Kidney tubule cell (primary cell): ENCODE measurements at regions not wholly inside any gene's neighbourhood (a gene's known extent, or its start where the extent isn't known, plus 50 kb on each side); places are given as distances from the start of the nearest gene placed in this dataset.
"Not testable (repeated sequence)": the region's sequence is repeated elsewhere in the genome, so short reads cannot be mapped to it uniquely, and the experiment has no call there.

Experiments
- DNase-seq: peaks from one replicate; pipeline ENCODE4 v3.0.0-alpha.2; 2018; ENCODE audit warnings: low spot score

DNA sequence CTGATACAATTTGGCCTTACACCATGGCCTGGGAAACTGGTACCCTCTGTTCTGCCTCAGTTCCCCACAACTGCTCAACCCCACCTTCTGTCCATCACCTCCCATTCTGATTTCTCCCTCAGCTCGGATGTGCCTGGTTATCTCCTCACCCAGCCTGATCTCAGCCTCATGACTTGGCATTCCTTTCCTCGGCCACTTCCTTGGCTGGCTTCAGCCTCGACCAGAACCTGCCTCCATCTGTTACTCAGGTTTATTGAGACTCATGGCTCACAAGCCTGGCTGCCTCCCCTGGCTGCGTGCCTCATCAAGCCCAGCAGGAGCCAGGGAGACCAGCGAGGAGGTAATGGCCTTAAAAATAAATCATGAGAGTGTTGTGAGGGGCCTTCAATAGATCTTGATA lies 356.2 kb upstream of the SPRED2 start:
- no peak for DNase-seq

DNA sequence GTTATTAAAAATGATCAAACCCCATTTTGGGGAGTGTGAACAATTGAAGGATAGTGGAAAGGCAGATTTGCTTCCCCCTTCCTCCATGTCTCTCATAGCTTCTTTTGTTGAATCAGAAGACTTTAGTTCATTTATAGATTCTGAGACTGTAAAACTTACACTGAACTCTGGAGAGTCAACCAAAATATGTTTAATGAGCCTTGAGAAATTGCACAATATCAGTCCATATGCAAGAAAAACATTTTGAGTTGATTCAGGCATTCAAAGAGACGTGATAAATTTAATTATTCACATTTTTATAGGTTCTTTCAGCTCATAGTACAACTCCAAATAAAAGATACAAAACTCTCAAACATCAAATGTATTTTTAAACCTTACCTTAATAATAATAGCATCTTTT lies 354.4 kb upstream of the SPRED2 start:
- DNase-seq, result no peak

DNA sequence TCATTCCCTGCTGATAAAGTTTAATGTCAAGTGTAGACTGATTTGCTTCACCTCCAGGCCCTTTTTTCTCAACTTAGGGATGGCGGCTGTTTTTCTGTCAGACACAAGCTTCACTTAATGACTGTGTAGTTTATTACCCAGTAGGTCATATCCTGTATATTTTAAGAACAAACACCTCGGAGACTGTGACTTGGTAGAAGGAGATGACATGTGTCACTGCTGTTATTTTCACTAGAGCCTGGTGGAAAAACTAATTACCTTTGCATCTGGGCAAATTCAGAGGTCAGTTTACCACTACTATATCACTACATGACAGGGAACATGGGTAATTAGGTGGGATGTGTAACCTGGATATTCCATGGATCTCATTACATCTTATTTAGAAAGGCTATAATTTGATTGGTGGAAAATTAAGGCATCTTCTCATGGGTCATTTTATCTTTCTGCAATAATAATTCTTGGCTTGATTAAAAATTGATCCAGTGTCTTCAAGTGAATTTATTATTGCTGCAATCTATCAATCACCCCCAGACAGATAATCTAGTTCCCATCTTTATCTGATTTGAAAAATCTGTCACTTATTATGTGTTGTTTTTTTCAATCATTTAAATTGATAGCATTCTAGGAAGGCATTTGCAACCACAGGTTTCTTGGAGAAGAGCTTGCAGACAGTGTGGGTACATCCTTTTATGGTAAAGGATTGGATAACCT lies 353.8 kb upstream of the SPRED2 start:
- no peak for DNase-seq

DNA sequence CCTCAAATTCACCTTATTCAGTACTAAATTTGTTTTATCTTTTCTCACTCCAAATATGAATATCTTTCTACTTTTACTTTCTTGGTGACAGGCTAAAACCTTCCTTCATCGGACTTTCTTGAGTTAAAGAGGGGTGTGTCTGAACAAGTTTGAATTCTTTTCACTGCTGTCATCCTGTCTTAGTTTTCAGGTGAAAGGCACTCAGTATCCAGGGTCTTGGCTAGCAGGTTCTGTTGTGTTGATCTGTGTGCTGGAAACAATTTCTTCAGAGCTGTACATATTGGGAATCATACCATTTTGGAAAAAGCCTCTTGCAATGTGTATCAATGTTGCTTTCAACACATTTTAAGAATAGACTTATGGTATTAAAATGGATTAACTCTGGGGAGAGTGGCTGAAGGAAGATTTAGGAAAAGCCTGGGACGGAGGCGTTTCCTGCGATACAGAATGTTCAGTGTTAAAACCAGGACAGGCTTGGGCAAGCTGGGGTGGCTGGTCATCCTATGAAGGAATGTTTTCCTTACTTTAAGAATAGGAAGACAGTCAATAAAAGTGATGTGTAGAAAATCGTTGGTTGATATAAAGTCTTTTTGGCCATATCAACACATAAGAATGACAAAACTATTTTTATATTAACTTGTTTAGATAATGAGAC lies 350.7 kb upstream of the SPRED2 start:
- no peak for DNase-seq

DNA sequence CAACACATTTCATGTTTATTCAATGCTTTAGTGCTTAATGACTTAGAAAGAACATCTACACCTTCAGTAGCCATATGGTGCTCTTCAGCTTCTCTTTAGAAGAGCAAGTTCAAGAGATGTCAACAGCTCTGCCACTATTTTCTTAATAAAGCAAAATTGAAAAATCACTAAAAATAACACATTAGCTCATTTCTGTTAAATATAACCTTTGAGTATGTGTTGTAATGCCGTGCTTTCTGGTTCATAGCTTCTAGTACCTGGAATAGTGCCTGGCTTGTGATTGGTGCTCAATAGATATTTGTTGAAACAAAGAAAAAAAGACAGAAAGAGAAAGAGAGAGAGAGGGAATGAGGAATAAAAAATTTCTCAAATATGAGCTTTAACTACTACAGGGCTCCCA lies 349.8 kb upstream of the SPRED2 start:
- no peak for DNase-seq

DNA sequence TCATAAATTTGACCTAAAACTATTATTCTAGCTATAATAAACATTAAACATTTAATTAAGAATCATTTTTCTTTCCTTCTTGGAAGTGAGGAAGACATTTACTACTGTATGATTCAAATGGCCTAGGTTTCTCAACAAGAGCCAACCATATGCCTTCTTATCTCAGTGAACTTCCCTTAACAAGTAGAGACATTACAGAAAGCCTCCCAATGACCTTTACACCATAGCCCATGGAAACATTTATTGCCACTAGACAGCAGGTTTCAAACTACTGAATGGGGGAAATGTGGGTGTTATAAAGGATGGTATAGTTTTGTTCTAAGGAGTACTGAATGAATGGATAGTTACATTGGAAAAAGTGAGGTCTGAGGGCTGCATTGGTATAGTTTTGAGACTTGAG lies 349.4 kb upstream of the SPRED2 start:
- no peak for DNase-seq

DNA sequence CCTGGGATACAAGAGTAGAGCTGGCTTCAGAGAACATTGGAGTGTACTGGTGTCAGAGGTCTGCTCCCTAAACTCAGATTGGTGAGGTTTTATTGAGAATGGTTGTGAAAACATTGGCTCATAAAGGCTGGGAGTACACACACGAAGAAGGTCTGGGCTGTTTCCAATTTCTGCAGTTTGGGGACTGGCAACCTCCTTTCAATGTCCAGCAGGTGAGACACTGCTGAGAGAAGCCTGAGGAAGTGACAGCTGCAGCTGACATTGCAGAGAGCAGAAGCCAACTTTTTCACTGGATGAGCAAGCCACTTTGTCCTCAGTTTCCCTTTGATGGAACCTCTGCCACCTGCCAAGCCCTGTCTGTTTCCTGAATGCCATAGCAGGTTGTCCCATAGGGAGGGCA lies 346.6 kb upstream of the SPRED2 start:
- DNase-seq, result no peak

DNA sequence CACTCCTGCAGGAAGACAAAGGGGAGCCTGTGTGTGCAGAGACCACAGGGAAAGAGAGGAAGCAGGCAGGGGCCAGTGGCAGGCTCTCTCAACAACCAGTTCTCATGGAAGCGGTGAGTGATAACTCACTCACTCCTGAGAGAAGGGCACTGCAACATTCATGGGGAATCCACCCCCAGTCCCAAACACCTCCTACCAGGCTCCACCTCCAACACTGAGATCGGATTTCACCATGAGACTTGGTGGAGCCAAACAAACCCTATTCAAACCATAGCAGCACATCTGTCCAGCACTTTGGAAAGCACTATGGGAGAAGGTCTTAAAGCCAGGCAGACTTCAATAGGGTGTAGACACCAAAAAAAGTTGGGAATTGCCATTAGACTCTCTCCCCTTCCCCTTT lies 345.7 kb upstream of the SPRED2 start:
- no peak for DNase-seq

DNA sequence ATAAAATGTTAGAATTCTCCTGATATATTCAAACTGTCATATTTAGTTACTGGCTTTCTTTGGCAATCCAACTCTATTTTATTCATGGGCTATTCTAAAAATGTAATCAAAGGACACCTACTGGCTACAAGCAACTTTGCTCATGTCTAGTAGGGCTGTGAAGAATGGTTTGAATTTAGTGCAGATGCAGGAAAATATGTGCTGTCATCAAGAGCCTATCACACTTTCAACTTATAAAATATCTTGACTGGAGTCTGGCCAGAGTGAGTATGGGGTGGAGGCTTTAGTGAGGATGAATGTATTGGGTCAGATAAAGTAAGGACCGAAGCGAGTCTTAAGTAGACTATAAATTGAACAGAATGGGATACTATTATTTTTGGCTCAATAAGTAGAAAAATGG lies 343.4 kb upstream of the SPRED2 start:
- DNase-seq, result no peak

DNA sequence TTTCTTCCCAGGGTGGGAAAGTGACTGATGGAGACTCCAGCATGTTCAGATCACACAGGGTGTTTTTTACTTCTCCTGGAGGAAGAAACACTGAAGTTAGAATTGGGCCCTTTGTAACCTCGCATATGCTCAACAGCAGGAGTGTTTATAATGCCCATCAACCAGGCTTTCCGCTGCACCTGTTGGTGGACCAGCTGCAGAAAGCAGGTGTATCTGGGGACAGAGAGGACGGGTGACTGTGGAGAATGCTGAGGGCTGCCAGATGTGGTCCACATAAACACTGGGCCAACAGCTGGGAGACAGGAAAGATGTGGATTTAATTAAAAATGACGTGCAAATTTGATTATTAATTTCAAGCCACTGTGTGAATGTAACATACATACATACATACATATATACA lies 335.5 kb upstream of the SPRED2 start:
- no peak for DNase-seq

DNA sequence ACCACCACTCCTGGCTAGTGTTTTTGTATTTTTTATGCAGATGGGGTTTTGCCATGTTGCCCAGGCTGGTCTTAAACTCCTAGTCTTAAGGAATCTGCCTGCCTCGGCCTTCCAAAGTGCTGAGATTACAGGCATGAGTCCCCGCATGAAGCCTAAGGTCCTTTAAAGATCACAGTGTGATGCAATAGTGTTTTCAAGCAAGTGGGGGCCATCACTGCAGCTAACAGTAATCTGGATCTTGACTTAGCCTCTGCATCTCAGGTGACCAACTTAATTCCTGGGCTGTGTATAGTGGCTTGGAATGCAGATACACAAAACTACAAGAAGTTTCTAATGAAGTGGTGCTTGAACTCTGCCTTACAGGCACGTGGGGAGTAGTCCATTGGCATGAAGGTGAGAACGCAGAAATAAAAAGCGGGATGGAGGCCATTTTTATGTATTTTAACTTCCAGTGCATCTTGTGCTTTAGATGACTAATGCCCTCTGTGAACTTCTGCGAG lies 334.4 kb upstream of the SPRED2 start:
- no peak for DNase-seq

DNA sequence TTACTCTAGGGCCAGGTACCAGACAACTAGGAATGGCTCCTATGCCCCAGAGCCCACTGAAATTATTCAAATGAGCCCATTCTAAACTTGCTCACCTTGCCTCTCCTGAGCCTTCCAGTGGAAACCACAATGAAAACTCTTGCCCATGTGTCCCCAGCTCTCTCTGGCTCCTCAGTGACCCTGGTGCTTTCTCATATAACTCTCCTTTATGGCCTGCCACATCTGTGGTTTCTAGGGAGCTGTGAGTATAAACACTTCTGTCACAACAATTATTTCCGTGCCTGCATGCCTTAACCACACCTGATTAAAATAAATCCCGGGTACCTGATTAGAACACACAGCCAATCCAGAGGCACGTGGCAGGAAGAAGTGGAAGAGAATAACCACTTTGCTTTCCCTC lies 333.0 kb upstream of the SPRED2 start:
- DNase-seq, result no peak

DNA sequence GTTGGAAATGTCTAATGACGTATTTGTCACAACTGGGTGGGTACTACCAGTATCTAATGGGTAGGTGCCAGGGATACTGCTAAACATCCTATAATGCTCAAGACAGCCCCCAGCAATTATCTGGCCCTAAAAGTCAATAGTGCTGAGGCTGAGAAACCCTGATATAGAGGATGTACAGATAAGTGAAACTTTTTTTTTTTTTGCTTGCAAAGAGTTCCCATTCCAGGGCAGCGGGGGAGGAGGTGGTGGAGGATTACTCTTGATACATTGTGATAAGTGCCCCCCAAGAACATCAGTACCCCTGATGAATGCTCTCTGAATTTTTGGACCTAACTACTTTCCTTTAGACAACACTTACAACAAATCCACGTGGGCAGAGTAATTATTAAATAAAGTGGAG lies 329.7 kb upstream of the SPRED2 start:
- DNase-seq, result no peak

DNA sequence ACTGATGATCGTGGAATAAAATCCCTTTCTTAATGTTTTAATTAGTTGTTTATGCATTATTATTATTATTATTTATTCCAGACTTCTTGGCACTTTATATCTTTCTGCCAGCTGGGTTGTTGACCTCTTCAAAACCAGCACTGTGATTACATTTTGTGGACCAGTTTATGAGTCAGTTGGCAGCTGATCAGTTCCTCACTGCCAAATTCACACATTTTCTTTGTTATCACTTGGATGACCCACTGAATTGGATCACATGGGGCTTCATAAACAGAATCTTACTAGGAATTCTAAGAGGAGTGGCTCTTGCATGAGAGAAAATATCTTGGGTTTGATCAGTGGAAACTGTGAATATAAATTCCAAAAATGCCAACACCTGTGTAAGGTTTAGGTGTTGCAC lies 321.8 kb upstream of the SPRED2 start:
- no peak for DNase-seq

DNA sequence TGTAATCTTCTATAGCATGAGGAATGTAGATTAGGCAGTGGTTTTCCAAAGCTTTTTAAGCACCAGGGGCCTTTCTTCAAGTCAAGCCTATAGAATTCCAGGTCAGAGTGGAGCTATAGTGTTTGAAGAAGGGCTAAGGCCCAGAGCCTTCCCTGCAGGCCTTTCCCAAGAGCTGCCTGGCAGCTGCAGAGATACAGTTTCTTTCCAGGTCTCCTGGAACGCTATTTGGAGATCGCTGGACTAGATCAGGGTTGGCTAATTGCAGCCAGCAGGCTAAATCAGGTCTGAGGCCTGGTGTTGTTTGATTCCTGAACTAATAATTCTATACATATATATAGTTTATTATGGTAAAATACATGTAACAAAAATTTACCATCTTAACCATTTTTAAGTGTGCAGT lies 319.0 kb upstream of the SPRED2 start:
- no peak for DNase-seq

DNA sequence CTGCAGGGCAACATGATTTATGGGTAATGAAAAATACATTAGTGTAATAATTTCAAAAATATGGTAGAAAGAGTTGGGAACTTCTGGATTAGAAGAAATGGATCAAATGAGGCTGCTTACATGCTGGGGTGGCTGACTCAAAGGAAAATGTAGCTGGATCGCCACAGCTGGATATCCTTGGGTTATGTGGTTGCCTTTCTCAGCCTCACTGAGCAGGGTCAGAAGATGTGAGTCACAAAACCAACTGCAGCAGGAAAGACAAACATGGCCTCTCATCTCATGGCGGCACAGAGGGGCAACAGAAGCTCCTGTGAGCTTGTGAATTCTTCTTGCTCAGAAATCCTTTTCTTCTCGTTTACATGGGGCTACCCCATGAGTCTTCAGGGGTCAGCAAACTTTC lies 317.1 kb upstream of the SPRED2 start:
- DNase-seq, result peak; percentile 82

DNA sequence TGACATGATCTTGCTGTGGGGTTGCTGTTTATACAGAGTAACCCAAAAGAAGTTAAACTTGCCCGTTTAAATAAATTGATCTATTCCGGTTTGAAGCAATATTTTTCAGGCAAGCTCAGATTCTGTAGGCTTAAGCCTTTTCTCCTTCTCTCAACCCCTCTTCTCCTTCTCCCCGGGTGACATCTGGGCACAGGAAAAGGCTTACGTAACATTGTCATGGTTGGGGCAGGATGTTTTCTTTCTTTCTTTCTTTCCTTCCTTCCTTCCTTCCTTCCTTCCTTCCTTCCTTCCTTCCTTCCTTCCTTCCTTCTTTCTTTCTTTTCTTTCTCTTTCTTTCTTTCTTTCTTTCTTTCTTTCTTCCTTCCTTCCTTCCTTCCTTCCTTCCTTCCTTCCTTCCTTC lies 315.5 kb upstream of the SPRED2 start:
- not testable (repeated sequence) for DNase-seq

DNA sequence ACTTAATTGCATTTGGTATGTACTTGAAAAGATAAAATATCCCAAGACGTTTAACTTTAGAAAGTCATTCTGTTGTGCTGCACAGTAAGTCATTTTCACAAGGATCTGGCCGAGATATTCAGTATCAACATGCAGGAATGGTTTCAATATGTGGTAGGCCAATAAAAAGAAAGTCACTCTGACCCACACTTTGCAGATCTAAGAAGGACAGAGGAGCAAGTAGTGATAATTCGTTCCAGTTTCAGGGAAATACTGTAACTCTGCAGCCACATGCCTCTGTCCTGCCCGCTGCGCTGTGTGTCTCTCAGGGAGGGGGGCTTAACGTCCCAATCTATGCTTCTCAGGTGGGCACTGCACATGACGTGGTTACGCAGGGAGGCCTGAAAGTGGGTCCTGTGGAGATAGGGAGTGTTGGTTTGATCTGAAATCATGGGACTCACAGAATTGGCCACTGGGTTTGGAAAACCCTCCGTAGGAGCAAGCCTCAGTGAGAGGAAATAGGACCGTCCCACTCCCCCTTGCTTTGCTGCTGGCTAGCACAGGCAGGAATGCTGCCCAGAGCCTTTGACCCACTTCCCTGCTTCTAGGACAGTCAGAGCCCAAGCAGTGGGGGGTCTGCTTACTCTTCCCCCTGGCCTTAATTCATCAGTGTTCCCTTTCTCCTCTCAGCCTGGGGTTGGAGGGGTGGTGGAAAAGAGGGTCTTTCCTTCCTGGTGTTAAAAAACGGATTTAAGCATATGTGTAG lies 314.7 kb upstream of the SPRED2 start:
- DNase-seq, result no peak

DNA sequence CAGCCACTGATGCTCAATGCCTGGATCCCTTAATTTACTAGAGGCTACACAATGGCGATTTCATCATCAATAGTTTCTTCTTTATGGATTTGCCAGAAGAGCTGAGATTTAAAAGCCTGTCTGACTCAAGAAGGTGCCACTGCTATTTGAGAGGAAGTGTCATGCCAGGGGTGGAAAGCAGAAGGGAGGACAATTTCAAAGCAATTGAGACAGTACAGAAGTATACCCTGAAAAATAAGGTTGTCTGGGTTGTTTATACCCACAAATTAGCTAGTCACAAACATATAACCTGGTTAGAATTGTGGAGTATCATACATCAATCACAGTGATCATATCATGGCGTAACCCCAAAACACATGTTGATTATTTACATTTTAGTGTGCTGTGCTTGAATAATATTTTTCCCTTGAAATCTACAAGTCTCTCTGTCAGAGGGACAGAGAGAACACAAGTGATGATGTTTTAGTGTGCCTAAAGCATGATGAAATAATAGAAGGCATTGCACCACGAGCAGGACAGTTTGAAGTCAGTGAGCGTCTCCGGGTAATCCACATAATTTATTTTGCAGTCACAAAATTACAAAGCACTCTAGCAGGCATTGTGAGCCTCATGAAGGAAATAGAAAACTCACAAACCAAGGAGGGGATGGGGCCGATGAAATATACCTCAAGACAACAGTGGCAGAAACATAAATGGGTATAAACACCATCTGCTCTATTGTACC lies 312.2 kb upstream of the SPRED2 start:
- DNase-seq, result no peak

DNA sequence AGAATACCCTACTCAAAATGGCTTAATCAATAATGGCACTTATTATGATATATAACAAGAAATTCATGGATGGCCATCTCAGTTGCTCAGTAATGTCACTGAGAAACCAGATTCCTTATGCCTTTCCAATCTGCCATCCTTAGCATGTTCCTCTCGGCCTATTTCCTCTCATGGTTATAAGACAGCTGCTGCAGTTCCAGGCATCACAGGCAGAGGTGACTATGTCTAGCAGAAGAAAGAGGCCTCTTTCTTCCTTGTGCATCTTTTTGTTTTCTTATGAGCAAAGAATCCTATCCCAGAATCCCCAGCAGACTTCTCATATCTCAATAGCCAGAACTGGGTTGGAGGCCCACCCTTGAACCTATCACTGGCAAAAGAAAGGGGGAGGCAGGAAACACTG lies 310.6 kb upstream of the SPRED2 start:
- DNase-seq, result no peak

DNA sequence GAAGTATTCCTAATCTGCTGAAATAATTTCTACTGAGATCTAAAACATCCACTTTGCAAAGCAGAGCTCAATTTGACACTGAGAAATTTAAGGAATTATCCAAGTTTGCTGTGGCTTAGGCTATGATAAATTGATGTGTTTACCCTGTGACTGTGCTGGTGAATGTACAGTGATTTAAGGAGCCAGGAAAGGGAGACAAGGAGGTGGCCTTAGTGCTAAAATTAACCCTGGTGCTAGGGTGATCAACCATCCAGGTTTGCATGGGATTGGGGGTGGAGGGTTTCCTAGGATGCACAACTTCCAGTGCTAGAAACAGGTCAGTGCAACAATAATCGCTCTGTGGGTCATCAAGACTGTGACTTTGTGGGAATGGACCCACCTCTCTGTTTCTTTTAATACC lies 307.5 kb upstream of the SPRED2 start:
- no peak for DNase-seq

DNA sequence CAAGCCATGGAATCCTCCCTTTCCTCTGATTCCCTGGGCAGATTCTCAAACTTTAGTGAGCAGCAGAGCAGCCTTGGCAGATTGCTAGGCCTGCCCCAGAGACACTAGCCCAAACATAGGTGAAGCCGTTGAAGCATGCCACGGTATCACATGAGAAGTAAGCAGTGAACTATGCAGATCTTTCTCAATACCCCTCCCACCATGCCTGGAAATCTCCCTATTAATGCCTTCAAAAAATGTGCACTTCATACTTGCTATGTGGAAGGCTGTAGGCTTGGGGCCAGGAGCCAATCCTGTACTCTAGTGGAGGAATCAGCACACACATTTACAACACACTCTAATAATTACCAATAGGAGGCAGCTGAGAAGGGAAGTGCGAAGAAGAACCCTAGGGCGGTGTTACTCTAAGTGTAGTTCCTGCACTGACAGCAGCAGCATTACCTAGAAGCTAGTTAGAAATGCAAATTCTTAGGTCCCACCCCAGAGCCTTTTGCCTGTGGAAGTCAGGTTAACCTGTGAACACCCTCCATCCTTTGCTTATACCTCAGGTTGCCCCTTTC lies 305.1 kb upstream of the SPRED2 start:
- DNase-seq, result peak; percentile 8
